ENCODE measurements at regions not wholly inside any gene's neighbourhood (a gene's known extent, or its start where the extent isn't known, plus 50 kb on each side); places are given as distances from the start of the nearest gene placed in this dataset.

GRCh38 chr2:41968182-41968578 is 79.6 kb upstream of the PKDCC start:
- DNase-seq (ENCODE audit: low read depth): no peak
- TF ChIP-seq, protein P1, sequence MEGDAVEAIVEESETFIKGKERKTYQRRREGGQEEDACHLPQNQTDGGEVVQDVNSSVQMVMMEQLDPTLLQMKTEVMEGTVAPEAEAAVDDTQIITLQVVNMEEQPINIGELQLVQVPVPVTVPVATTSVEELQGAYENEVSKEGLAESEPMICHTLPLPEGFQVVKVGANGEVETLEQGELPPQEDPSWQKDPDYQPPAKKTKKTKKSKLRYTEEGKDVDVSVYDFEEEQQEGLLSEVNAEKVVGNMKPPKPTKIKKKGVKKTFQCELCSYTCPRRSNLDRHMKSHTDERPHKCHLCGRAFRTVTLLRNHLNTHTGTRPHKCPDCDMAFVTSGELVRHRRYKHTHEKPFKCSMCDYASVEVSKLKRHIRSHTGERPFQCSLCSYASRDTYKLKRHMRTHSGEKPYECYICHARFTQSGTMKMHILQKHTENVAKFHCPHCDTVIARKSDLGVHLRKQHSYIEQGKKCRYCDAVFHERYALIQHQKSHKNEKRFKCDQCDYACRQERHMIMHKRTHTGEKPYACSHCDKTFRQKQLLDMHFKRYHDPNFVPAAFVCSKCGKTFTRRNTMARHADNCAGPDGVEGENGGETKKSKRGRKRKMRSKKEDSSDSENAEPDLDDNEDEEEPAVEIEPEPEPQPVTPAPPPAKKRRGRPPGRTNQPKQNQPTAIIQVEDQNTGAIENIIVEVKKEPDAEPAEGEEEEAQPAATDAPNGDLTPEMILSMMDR (IDR thresholded peaks at IDR 0.05; ENCODE audit: insufficient read depth, low read depth, low read length): no peak
- H3K4me3 ChIP-seq (ENCODE audit: low read depth, low read length): no peak overlapping the region

DNA sequence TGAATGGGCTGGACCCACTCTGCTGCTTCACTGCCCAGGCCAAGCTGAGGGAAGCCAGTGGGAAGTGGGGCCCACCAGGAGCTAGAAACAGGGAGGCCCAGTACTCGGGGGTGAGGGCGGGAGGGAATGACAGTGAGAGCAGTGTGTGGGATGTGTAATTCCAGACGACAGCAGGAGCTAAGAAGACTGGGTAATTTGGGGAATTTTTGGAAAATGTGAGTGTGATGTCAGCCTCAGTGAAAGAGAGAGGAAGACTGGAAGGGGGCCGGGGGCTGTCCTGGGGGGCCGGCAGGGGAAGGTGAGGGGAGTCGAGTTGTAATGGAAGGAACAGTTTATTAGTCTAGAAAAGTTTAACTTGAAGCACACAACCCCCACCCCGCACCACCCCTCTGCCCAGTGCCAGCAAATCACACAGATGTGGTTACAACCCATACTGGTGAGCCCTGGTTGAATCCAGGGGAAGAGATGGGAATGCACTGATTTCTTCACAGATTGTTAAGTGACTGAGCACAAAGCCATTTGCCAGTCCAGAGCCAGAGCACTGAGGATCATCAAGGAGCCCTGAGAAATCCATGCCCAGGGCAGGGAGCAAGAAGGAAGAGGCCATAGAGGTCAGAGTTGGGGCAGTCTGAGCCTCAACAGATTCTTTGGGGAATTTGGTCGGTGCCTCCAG is 76.7 kb upstream of the PKDCC start:
- TF ChIP-seq, protein P1 (IDR thresholded peaks at IDR 0.05; ENCODE audit: insufficient read depth, low read depth, low read length): no peak
- no peak overlapping the region for H3K4me3 ChIP-seq (ENCODE audit: low read depth, low read length)
- no peak for DNase-seq (ENCODE audit: low read depth)

GRCh38 chr2:41972179-41972578 is 75.6 kb upstream of the PKDCC start:
- DNase-seq (ENCODE audit: low read depth): no peak
- TF ChIP-seq, protein P1 (IDR thresholded peaks at IDR 0.05; ENCODE audit: insufficient read depth, low read depth, low read length): no peak
- H3K4me3 ChIP-seq (ENCODE audit: low read depth, low read length): no peak overlapping the region

- no peak for DNase-seq (ENCODE audit: low read depth)
- H3K4me3 ChIP-seq (ENCODE audit: low read depth, low read length): no peak overlapping the region
Observed at GRCh38 chr2:41972819-41973218, 75.0 kb upstream of the PKDCC start.

GRCh38 chr2:41973871-41974270 is 74.0 kb upstream of the PKDCC start:
- no peak for DNase-seq (ENCODE audit: low read depth)
- no peak overlapping the region for H3K4me3 ChIP-seq (ENCODE audit: low read depth, low read length)
- TF ChIP-seq, protein P1 (IDR thresholded peaks at IDR 0.05; ENCODE audit: insufficient read depth, low read depth, low read length): no peak

More at GRCh38 chr2:41972819-41973218, 75.0 kb upstream of the PKDCC start:
- TF ChIP-seq, protein P1 (IDR thresholded peaks at IDR 0.05; ENCODE audit: insufficient read depth, low read depth, low read length): no peak

- no peak overlapping the region for H3K4me3 ChIP-seq (ENCODE audit: low read depth, low read length)
- TF ChIP-seq, protein P1 (IDR thresholded peaks at IDR 0.05; ENCODE audit: insufficient read depth, low read depth, low read length): no peak
- DNase-seq (ENCODE audit: low read depth): no peak
Observed at GRCh38 chr2:41981417-41981816, 66.4 kb upstream of the PKDCC start.

DNA sequence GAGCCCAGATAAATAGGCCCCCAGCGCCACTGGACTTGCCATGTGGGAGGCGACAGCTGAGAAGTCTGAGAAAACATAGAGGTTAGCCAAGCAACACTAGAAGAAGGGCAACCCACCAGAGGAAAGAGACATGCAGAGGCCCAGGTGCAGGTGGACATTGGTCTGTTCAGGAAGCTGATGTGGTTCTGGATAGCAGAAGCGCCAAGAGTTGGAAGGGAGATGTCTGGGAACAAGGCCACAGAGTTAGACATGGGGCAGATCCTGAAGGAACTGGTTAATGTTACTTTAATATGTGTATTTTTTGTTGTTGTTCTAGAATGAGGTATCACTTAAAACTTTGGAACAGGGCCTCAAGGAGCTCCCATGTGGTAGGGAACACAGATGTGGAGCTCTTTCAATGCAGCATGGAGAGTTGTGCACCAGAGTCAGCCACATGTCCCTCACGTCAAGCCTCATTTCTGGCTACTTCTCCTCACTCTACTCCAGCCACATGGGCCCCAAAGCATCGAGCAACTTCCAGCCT is 62.2 kb upstream of the PKDCC start:
- no peak overlapping the region for H3K4me3 ChIP-seq (ENCODE audit: low read depth, low read length)
- TF ChIP-seq, protein P1 (IDR thresholded peaks at IDR 0.05; ENCODE audit: insufficient read depth, low read depth, low read length): no peak
- DNase-seq (ENCODE audit: low read depth): no peak

Data from fibroblast of villous mesenchyme (primary cell).